ENCODE measurements at regions not wholly inside any gene's neighbourhood (a gene's known extent, or its start where the extent isn't known, plus 50 kb on each side); places are given as distances from the start of the nearest gene placed in this dataset.

- intact Hi-C loops (cut with DNase I), result no loop called here
- Histone ChIP-seq H3K9me3 (no peaks in the 10 kb centered on the region), H3K4me3 (no peak overlapping the region), H3K36me3 (no peaks in the 10 kb centered on the region), H3K27ac (no peak overlapping the region), H3K27me3 (no peaks in the 10 kb centered on the region), H3K4me1 (no peaks in the 10 kb centered on the region)
- DNase-seq (ENCODE audit: extremely low spot score in 2 of 2), result no peak
- TF ChIP-seq CTCF (IDR thresholded peaks at IDR 0.05) (no peak), POLR2AphosphoS5 (IDR thresholded peaks at IDR 0.05; ENCODE audit: insufficient read depth in 1 of 2, low read depth in 1 of 2) (no peak), POLR2A (IDR thresholded peaks at IDR 0.05) (no peak)
Measured at GRCh38 chr2:78304678-78305077, 720.8 kb upstream of the REG3G start.

GRCh38 chr2:78309460-78309859 lies 716.0 kb upstream of the REG3G start:
- no peak for DNase-seq (ENCODE audit: extremely low spot score in 2 of 2)
- no peaks in the 10 kb centered on the region for H3K36me3 ChIP-seq
- TF ChIP-seq CTCF (IDR thresholded peaks at IDR 0.05), result no peak
- TF ChIP-seq POLR2AphosphoS5 (IDR thresholded peaks at IDR 0.05; ENCODE audit: insufficient read depth in 1 of 2, low read depth in 1 of 2), result no peak
- TF ChIP-seq POLR2A (IDR thresholded peaks at IDR 0.05), result no peak
- H3K4me1 ChIP-seq, result no peaks in the 10 kb centered on the region
- H3K27ac ChIP-seq, result no peak overlapping the region
- no peaks in the 10 kb centered on the region for H3K27me3 ChIP-seq
- H3K4me3 ChIP-seq, result no peak overlapping the region
- H3K9me3 ChIP-seq, result no peaks in the 10 kb centered on the region
- intact Hi-C loops (cut with DNase I), result no loop called here

- Histone ChIP-seq H3K9me3 (no peaks in the 10 kb centered on the region), H3K4me1 (no peaks in the 10 kb centered on the region), H3K27me3 (no peaks in the 10 kb centered on the region), H3K4me3 (no peak overlapping the region), H3K36me3 (no peaks in the 10 kb centered on the region), H3K27ac (no peak overlapping the region)
- TF ChIP-seq CTCF (IDR thresholded peaks at IDR 0.05) (no peak), POLR2AphosphoS5 (IDR thresholded peaks at IDR 0.05; ENCODE audit: insufficient read depth in 1 of 2, low read depth in 1 of 2) (no peak), POLR2A (IDR thresholded peaks at IDR 0.05) (no peak)
- no peak for DNase-seq (ENCODE audit: extremely low spot score in 2 of 2)
- intact Hi-C loops (cut with DNase I), result no loop called here
Measured at GRCh38 chr2:78315368-78315767, 710.1 kb upstream of the REG3G start.

- Histone ChIP-seq H3K4me1 (no peaks in the 10 kb centered on the region), H3K9me3 (no peaks in the 10 kb centered on the region), H3K4me3 (no peak overlapping the region), H3K27me3 (no peaks in the 10 kb centered on the region), H3K27ac (no peak overlapping the region), H3K36me3 (no peaks in the 10 kb centered on the region)
- DNase-seq (ENCODE audit: extremely low spot score in 2 of 2), result no peak
- intact Hi-C loops (cut with DNase I), result no loop called here
- TF ChIP-seq CTCF (IDR thresholded peaks at IDR 0.05) (no peak), POLR2A (IDR thresholded peaks at IDR 0.05) (no peak), POLR2AphosphoS5 (IDR thresholded peaks at IDR 0.05; ENCODE audit: insufficient read depth in 1 of 2, low read depth in 1 of 2) (no peak)
Measured at GRCh38 chr2:78318275-78318674, 707.2 kb upstream of the REG3G start.

GRCh38 chr2:78330193-78330592 lies 695.3 kb upstream of the REG3G start:
- Histone ChIP-seq H3K27me3 (no peaks in the 10 kb centered on the region), H3K9me3 (no peaks in the 10 kb centered on the region), H3K27ac (no peak overlapping the region), H3K4me1 (no peaks in the 10 kb centered on the region), H3K4me3 (no peak overlapping the region), H3K36me3 (no peaks in the 10 kb centered on the region)
- no peak for TF ChIP-seq POLR2A (IDR thresholded peaks at IDR 0.05)
- no peak for TF ChIP-seq POLR2AphosphoS5 (IDR thresholded peaks at IDR 0.05; ENCODE audit: insufficient read depth in 1 of 2, low read depth in 1 of 2)
- TF ChIP-seq CTCF (IDR thresholded peaks at IDR 0.05), result no peak
- no peak for DNase-seq (ENCODE audit: extremely low spot score in 2 of 2)
- intact Hi-C loops (cut with DNase I), result no loop called here

Measured in vagina (tissue), 2 donors.